ENCODE measurements at regions not wholly inside any gene's neighbourhood (a gene's known extent, or its start where the extent isn't known, plus 50 kb on each side); places are given as distances from the start of the nearest gene placed in this dataset.
A peak's percentile ranks its signal among the peaks of the same experiment; 100 is the strongest.

DNA sequence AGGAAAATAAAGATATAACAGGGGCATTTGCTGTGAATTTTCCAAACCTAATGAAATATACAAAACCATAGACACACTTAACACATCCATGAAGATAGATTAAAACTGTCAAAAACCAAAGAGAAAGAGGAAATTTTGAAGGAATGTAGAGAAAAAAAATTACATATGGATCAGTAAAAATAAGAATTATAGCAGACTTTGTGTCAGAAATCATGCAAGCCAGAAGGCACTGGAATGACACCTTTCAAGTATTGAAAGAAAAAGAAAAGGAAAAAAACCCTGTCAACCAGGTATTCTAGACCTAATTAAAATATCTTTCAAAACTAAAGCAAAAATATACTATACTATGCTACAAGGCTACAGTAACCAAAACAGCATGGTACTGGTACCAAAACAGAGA, 125.8 kb upstream of the PALMD start:
- Histone ChIP-seq H3K27me3 (ENCODE audit: control insufficient read depth, insufficient read depth, low read length) (no peaks in the 10 kb centered on the region), H3K36me3 (ENCODE audit: control insufficient read depth, insufficient read depth, low read length) (no peaks in the 10 kb centered on the region), H3K4me3 (ENCODE audit: low read depth, low read length) (no peak overlapping the region)
- TF ChIP-seq, protein P1, sequence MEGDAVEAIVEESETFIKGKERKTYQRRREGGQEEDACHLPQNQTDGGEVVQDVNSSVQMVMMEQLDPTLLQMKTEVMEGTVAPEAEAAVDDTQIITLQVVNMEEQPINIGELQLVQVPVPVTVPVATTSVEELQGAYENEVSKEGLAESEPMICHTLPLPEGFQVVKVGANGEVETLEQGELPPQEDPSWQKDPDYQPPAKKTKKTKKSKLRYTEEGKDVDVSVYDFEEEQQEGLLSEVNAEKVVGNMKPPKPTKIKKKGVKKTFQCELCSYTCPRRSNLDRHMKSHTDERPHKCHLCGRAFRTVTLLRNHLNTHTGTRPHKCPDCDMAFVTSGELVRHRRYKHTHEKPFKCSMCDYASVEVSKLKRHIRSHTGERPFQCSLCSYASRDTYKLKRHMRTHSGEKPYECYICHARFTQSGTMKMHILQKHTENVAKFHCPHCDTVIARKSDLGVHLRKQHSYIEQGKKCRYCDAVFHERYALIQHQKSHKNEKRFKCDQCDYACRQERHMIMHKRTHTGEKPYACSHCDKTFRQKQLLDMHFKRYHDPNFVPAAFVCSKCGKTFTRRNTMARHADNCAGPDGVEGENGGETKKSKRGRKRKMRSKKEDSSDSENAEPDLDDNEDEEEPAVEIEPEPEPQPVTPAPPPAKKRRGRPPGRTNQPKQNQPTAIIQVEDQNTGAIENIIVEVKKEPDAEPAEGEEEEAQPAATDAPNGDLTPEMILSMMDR (IDR thresholded peaks at IDR 0.05; ENCODE audit: insufficient read depth, low read length, severe bottlenecking): no peak
- no peak for FAIRE-seq
- no peak for DNase-seq (ENCODE audit: low read depth)

DNA sequence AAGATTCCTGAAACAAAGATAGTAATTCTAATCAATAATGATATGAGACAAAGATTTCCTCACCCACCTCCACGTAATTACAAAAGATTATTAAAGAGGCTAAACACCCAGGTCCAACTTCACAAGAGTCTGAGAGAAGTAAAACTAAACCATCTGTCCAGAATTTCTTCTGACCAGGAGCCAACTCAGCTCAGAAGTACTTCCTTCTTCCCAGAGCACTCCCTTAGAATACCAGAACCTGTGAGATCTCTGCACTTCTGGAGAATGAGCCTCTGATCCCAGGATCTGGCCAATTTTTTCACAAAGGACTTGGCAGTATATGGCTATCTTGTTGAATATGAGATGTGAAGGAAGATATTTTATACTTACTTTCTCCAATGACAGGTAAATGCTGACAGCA, 120.6 kb upstream of the PALMD start:
- FAIRE-seq (no peak), DNase-seq (ENCODE audit: low read depth) (no peak)
- TF ChIP-seq, protein P1 (IDR thresholded peaks at IDR 0.05; ENCODE audit: insufficient read depth, low read length, severe bottlenecking): no peak
- no peaks in the 10 kb centered on the region for H3K27me3 ChIP-seq (ENCODE audit: control insufficient read depth, insufficient read depth, low read length)
- H3K4me3 ChIP-seq (ENCODE audit: low read depth, low read length): no peak overlapping the region
- no peaks in the 10 kb centered on the region for H3K36me3 ChIP-seq (ENCODE audit: control insufficient read depth, insufficient read depth, low read length)

DNA sequence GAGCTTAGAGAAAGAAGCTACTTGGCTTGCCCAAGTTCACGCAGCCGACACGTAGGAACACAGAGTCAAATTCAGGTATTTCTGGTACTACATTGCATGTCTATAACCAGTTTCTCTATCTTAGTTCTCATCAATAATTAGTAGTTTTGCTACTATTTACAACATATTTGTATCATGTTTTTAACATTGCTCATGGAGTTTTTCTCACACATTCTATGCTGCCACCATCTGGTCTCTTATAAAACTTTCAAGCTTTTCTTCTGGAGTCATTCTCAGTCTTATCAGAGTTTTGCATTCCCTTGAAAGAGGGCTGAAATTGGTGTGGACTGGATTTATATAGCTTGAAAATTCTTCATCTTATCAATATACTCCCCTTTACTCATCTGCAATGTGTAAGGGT, 118.8 kb upstream of the PALMD start:
- FAIRE-seq: no peak
- peak; percentile 21 for DNase-seq (ENCODE audit: low read depth)
- no peaks in the 10 kb centered on the region for H3K36me3 ChIP-seq (ENCODE audit: control insufficient read depth, insufficient read depth, low read length)
- TF ChIP-seq, protein P1 (IDR thresholded peaks at IDR 0.05; ENCODE audit: insufficient read depth, low read length, severe bottlenecking): peak; percentile 3
- no peaks in the 10 kb centered on the region for H3K27me3 ChIP-seq (ENCODE audit: control insufficient read depth, insufficient read depth, low read length)
- no peak overlapping the region for H3K4me3 ChIP-seq (ENCODE audit: low read depth, low read length)

DNA sequence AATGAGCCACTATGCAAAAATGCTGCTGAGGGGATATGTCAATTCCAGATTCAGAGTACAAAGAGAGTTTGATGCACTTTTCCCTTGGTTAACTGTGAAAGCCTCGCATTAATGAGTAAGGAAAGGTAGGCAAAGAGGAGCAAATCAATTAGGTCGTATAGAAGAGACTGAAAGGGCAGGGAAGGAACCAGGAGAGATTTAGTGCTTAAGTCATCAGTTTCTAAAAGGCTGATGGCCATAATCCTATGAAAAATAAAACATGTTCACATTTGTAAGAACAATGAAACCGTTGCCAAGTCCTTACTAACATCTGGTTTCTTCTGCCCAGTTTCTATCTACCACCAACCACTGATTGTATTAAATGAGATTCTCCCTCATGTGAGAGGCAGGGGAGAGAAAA, 118.4 kb upstream of the PALMD start:
- no peak for FAIRE-seq
- TF ChIP-seq, protein P1 (IDR thresholded peaks at IDR 0.05; ENCODE audit: insufficient read depth, low read length, severe bottlenecking): no peak
- DNase-seq (ENCODE audit: low read depth): no peak

DNA sequence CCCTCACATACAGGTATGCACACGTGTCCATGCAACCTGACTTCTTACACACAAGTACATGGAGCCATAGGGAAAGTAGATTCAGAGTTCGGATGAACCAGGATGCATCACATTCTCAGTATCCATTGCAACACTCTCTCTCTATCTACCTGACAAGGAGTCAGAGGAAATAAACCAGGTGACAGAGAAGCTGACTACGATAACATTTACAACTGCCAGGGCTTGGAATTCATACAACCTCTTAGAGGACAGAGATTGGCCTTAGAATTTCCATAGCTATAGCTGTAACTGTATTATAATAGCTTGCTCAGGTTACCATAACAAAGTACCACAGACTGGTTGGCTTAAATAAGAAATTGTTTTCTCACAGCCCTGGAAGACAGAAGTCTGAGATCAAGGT, 116.9 kb upstream of the PALMD start:
- Histone ChIP-seq H3K27me3 (ENCODE audit: control insufficient read depth, insufficient read depth, low read length) (no peaks in the 10 kb centered on the region), H3K36me3 (ENCODE audit: control insufficient read depth, insufficient read depth, low read length) (no peaks in the 10 kb centered on the region), H3K4me3 (ENCODE audit: low read depth, low read length) (no peak overlapping the region)
- no peak for DNase-seq (ENCODE audit: low read depth)
- TF ChIP-seq, protein P1 (IDR thresholded peaks at IDR 0.05; ENCODE audit: insufficient read depth, low read length, severe bottlenecking): no peak
- FAIRE-seq: no peak

More for the DNA sequence above, 118.4 kb upstream of the PALMD start:
- no peaks in the 10 kb centered on the region for H3K36me3 ChIP-seq (ENCODE audit: control insufficient read depth, insufficient read depth, low read length)
- H3K27me3 ChIP-seq (ENCODE audit: control insufficient read depth, insufficient read depth, low read length): no peaks in the 10 kb centered on the region
- no peak overlapping the region for H3K4me3 ChIP-seq (ENCODE audit: low read depth, low read length)

DNA sequence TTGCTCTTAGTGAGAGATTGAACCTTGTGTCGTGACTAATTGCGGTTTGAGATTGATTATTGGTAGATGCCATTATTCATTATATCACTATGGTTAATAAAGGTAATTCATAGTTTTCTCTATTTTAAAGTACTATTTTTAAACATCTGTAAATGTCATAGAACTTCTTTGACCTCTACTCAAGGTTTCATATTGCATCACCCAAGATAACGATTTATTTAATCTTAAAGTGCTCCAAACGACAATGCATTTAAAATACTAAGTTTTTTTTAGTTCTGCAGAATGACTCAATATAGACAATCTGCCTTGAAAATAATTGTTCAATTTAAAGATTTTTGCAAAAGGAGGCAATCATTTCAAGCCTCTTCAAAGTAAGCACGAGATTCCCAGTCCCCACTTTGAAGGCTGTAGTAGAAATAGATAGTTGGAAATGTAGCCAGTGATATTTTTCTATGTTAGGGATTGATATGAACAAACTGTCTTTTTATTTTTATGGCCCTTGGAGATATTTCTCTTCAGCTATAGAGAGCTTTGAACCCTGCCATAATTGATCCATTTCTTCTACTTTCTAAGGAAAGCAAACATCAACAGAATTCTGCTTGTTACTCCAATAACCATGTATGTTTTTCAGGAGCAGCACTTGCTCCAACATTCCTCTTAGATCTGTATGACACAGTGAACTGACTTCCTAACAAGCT, 114.2 kb upstream of the PALMD start:
- TF ChIP-seq, protein P1 (IDR thresholded peaks at IDR 0.05; ENCODE audit: insufficient read depth, low read length, severe bottlenecking): no peak
- DNase-seq (ENCODE audit: low read depth) (no peak), FAIRE-seq (no peak)
- Histone ChIP-seq H3K4me3 (ENCODE audit: low read depth, low read length) (no peak overlapping the region), H3K27me3 (ENCODE audit: control insufficient read depth, insufficient read depth, low read length) (no peaks in the 10 kb centered on the region), H3K36me3 (ENCODE audit: control insufficient read depth, insufficient read depth, low read length) (no peaks in the 10 kb centered on the region)

Data from bronchial epithelial cell (primary cell).